ENCODE measurements at regions not wholly inside any gene's neighbourhood (a gene's known extent, or its start where the extent isn't known, plus 50 kb on each side); places are given as distances from the start of the nearest gene placed in this dataset.

DNA sequence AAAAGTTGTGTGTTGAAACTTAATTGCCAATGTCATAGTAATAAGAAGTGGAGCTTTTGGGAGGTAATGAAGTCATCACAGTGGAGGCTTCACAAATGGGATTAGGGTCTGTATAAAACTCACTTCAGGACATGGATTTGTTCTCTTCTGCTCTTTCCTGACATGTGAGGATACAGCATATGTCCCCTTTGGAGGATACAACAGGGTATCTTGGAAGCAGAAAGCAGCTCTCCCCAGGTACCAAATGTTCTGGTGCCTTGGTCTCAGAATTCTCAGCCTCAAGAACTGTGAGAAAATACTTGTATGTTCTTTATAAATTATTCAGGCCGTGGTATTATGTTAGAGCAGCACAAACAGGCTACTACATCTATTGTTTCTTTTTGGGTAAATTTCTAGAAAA lies 210.9 kb downstream of the DIPK2A start:
- Mint-ChIP-seq H3K9me3 (peaks cover 6% of the 10 kb centered on the region), H3K4me3 (no peak overlapping the region), H3K27me3 (no peaks in the 10 kb centered on the region), H3K4me1 (ENCODE audit: unreplicated experiment) (no peaks in the 10 kb centered on the region), H3K36me3 (no peaks in the 10 kb centered on the region), H3K27ac (no peak overlapping the region)
- TF ChIP-seq, protein P1, sequence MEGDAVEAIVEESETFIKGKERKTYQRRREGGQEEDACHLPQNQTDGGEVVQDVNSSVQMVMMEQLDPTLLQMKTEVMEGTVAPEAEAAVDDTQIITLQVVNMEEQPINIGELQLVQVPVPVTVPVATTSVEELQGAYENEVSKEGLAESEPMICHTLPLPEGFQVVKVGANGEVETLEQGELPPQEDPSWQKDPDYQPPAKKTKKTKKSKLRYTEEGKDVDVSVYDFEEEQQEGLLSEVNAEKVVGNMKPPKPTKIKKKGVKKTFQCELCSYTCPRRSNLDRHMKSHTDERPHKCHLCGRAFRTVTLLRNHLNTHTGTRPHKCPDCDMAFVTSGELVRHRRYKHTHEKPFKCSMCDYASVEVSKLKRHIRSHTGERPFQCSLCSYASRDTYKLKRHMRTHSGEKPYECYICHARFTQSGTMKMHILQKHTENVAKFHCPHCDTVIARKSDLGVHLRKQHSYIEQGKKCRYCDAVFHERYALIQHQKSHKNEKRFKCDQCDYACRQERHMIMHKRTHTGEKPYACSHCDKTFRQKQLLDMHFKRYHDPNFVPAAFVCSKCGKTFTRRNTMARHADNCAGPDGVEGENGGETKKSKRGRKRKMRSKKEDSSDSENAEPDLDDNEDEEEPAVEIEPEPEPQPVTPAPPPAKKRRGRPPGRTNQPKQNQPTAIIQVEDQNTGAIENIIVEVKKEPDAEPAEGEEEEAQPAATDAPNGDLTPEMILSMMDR (conservative IDR thresholded peaks at IDR 0.05) = no peak
- no peak for DNase-seq (ENCODE audit: extremely low spot score, unreplicated experiment)

DNA sequence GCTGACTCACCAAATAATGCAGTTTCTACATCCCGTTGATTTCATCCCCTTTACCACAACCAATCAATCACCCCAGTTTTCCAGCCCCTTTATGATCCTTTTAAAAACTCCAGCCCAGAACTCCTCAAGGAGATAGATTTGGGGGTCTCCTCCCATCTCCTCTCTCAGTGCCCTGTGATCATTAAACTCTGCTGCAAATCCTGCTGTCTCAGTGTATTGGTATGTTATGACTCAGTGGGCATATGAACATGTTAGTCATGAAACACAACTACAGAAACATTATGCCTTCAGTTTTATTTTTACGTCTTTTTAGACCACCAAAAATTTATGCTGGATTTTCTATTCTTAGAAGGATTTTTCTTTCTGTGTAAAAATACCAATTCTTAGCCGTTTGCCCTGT lies 213.7 kb downstream of the DIPK2A start:
- no peak for DNase-seq (ENCODE audit: extremely low spot score, unreplicated experiment)
- H3K36me3 Mint-ChIP-seq = no peaks in the 10 kb centered on the region
- H3K4me3 Mint-ChIP-seq = no peak overlapping the region
- no peak overlapping the region for H3K27ac Mint-ChIP-seq
- peaks cover 6% of the 10 kb centered on the region for H3K9me3 Mint-ChIP-seq
- no peaks in the 10 kb centered on the region for H3K27me3 Mint-ChIP-seq
- TF ChIP-seq, protein P1 (conservative IDR thresholded peaks at IDR 0.05) = no peak
- no peaks in the 10 kb centered on the region for H3K4me1 Mint-ChIP-seq (ENCODE audit: unreplicated experiment)

DNA sequence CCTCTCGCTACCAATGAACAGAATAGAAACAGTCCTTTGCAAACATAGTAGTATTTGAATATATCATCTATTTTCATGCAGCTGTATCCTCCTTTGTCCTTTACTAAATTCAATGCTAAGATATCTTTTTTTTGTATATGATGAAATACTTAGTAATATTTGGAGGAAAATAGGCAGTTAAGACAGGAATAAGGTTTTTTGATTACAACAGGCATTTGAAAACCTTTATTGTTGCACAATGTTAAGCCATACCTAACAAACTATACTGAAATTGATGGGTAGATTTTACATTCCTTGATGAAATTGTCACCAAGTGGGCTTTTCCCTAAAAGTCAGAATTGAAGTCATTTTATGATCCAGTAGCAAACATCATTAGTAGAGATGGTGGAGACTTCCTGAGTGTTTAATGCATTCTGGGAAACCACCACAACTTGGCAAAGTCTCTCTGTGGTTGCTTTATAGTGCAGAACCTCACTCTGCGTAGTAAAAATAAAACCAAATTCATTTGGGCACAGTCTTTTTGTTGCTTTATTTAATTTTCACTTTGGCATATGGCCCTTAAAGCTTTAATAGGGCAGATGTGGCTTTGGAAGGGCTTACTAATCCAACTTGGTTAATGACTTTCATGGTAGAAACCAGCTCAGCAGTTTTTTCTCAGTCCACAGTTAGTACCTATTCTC lies 216.0 kb downstream of the DIPK2A start:
- TF ChIP-seq, protein P1 (conservative IDR thresholded peaks at IDR 0.05) = no peak
- no peak overlapping the region for H3K4me3 Mint-ChIP-seq
- DNase-seq (ENCODE audit: extremely low spot score, unreplicated experiment) = no peak
- H3K4me1 Mint-ChIP-seq (ENCODE audit: unreplicated experiment) = no peaks in the 10 kb centered on the region
- H3K27ac Mint-ChIP-seq = no peak overlapping the region
- H3K9me3 Mint-ChIP-seq = peaks cover 12% of the 10 kb centered on the region
- no peaks in the 10 kb centered on the region for H3K36me3 Mint-ChIP-seq
- no peaks in the 10 kb centered on the region for H3K27me3 Mint-ChIP-seq

DNA sequence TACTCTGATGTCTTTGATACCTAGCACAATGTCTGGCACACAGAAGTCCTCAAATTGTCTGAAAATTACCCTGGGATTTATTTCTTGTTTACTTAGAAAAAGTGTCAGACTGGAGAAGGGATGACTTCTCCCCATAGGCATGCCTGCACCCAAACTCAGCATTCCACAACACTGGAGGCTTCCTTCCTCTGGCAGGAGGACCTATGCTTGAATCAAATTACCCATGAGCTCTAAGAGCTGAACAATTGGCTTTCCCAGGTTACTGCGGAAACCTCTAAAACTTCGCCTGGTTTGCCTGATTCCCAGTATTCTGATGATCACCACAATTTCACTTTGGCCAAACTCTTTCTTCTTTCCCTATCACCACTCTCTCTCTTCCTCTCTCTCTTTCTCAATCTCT lies 217.4 kb downstream of the DIPK2A start:
- H3K27me3 Mint-ChIP-seq = no peaks in the 10 kb centered on the region
- no peak for DNase-seq (ENCODE audit: extremely low spot score, unreplicated experiment)
- peaks cover 12% of the 10 kb centered on the region for H3K9me3 Mint-ChIP-seq
- no peak overlapping the region for H3K4me3 Mint-ChIP-seq
- H3K4me1 Mint-ChIP-seq (ENCODE audit: unreplicated experiment) = no peaks in the 10 kb centered on the region
- H3K36me3 Mint-ChIP-seq = no peaks in the 10 kb centered on the region
- TF ChIP-seq, protein P1 (conservative IDR thresholded peaks at IDR 0.05) = no peak
- no peak overlapping the region for H3K27ac Mint-ChIP-seq

DNA sequence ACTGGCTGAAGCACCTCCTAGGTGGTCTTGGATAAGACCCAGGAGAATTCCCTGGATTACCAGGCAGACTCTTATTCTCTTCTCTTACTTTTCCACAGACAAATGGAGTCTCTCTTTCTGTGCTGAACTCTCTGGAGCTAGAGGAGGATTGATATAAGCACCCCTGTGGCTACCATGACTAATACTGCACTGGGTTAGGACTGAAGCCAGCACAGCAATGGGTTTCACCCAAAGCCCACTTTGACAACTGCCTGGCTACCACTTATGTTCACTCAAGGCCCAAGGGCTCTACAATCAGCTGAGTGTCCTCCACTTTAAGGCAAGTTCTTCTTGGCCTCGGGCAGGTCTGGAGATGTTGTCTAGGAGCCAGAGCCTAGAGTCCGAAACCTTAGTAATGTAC lies 225.5 kb downstream of the DIPK2A start:
- Mint-ChIP-seq H3K27me3 (no peaks in the 10 kb centered on the region), H3K4me3 (no peak overlapping the region), H3K27ac (no peak overlapping the region), H3K36me3 (peaks cover 6% of the 10 kb centered on the region), H3K9me3 (peaks cover 6% of the 10 kb centered on the region), H3K4me1 (ENCODE audit: unreplicated experiment) (no peaks in the 10 kb centered on the region)
- TF ChIP-seq, protein P1 (conservative IDR thresholded peaks at IDR 0.05) = no peak
- no peak for DNase-seq (ENCODE audit: extremely low spot score, unreplicated experiment)

DNA sequence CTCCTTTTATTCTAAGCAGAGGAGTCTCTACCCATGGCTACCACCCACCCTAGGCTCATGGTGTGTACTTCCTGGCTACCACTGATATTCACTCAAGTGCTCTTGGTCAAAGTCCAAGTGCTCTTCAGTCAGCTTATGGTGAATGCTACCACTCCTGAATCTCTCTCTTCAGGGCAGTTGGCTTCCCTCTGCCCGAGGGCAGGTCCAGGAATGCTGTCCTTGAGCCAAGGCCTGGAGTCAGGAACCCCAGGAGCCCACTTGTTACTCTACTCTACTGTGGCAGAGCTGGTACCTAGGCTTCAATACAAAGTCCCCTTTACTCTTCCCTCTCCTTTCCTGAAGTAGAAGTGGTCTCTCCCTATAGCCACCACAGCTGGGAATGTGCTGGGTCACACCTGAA lies 226.0 kb downstream of the DIPK2A start:
- Mint-ChIP-seq H3K4me1 (ENCODE audit: unreplicated experiment) (no peaks in the 10 kb centered on the region), H3K9me3 (peaks cover 6% of the 10 kb centered on the region), H3K27me3 (no peaks in the 10 kb centered on the region), H3K27ac (no peak overlapping the region), H3K4me3 (no peak overlapping the region), H3K36me3 (peaks cover 6% of the 10 kb centered on the region)
- no peak for DNase-seq (ENCODE audit: extremely low spot score, unreplicated experiment)
- TF ChIP-seq, protein P1 (conservative IDR thresholded peaks at IDR 0.05) = no peak
